IMR-90 (cell line): ENCODE measurements at regions not wholly inside any gene's neighbourhood (a gene's known extent, or its start where the extent isn't known, plus 50 kb on each side); places are given as distances from the start of the nearest gene placed in this dataset.

Experiments used
- ATAC-seq: fragments of 200-7000 bp; cut with Tn5 transposase; 2 replicates; pipeline ENCODE4 v1.9.1; 2020; ENCODE audit warnings: low read depth, mild to moderate bottlenecking, moderate library complexity
- BruUV-seq: library from RNA; stranded (reverse); fragments of 400-500 nt; replicated peaks from 2 replicates; lab custom pipeline; 2021; lab: Mats Ljungman, UMichigan
- CTCF ChIA-PET: fragments of 300-600 bp; formaldehyde crosslinking; extraction: SDS; loops from one replicate; lab custom pipeline; 2021; ENCODE audit warnings: antibody characterized with exemption; lab: Yijun Ruan, JAX
- POLR2A ChIA-PET: fragments of 300-600 bp; sonication (Branson Sonifier 250); formaldehyde crosslinking; loops from one replicate; lab custom pipeline; 2022; ENCODE audit warnings: antibody characterized with exemption; ENCODE audit not compliant: unreplicated experiment; lab: Charles Lee
- DNase-seq: peaks from one replicate; pipeline ENCODE4 v3.0.0; 2013
- H2AFZ ChIP-seq: replicated peaks from 2 replicates; pipeline ENCODE3; 2013; ENCODE audit warnings: low read length, mild to moderate bottlenecking; ENCODE audit not compliant: poor library complexity
- H2AK5ac ChIP-seq: 2 replicates; pipeline ENCODE4 v1.6.1; 2013; ENCODE audit warnings: low read depth, low read length, inconsistent platforms
- H2AK9ac ChIP-seq: replicated peaks from 2 replicates; pipeline ENCODE3; 2013; ENCODE audit warnings: mild to moderate bottlenecking, low read depth, low read length, moderate library complexity; ENCODE audit not compliant: poor library complexity
- H2BK120ac ChIP-seq: 2 replicates; pipeline ENCODE4 v1.6.1; 2013; ENCODE audit warnings: low read depth, low read length, inconsistent platforms
- H2BK15ac ChIP-seq: 3 replicates; pipeline ENCODE4 v1.6.1; 2013; ENCODE audit warnings: low read depth, low read length, inconsistent platforms
- H2BK20ac ChIP-seq: 2 replicates; pipeline ENCODE4 v1.6.1; 2013; ENCODE audit warnings: low read depth, mild to moderate bottlenecking, inconsistent platforms, low read length, moderate library complexity
- H2BK5ac ChIP-seq: 2 replicates; pipeline ENCODE4 v1.6.1; 2013; ENCODE audit warnings: mild to moderate bottlenecking, low read depth, low read length, inconsistent platforms; ENCODE audit not compliant: poor library complexity, severe bottlenecking
- H3K14ac ChIP-seq: replicated peaks from 2 replicates; pipeline ENCODE4 v1.6.1; 2013; ENCODE audit warnings: low read depth, low read length, inconsistent platforms
- H3K18ac ChIP-seq: 2 replicates; pipeline ENCODE4 v1.6.1; 2013; ENCODE audit warnings: low read depth, low read length, control low read depth
- H3K23ac ChIP-seq: 2 replicates; pipeline ENCODE4 v1.6.1; 2013; ENCODE audit warnings: low read depth, low read length, inconsistent platforms
- H3K27ac ChIP-seq: 2 replicates; pipeline ENCODE4 v1.5.1; 2013; ENCODE audit warnings: mild to moderate bottlenecking, control low read depth, low read length; ENCODE audit not compliant: insufficient read depth
- H3K27me3 ChIP-seq: 2 replicates; pipeline ENCODE4 v1.6.1; 2013; ENCODE audit warnings: low read length; ENCODE audit not compliant: control insufficient read depth, insufficient read depth
- H3K36me3 ChIP-seq: 2 replicates; pipeline ENCODE4 v1.6.1; 2013; ENCODE audit warnings: low read length, mixed read lengths; ENCODE audit not compliant: control insufficient read depth, insufficient read depth
- H3K4ac ChIP-seq: 2 replicates; pipeline ENCODE4 v1.6.1; 2013; ENCODE audit warnings: low read depth, low read length, inconsistent platforms
- H3K4me1 ChIP-seq: 2 replicates; pipeline ENCODE4 v1.6.1; 2013; ENCODE audit warnings: low read length, mixed read lengths; ENCODE audit not compliant: control insufficient read depth, insufficient read depth
- H3K4me2 ChIP-seq: 2 replicates; pipeline ENCODE4 v1.6.1; 2013; ENCODE audit warnings: low read depth, mild to moderate bottlenecking, control low read depth, low read length, moderate library complexity
- H3K4me3 ChIP-seq: 2 replicates; pipeline ENCODE4 v1.5.1; 2013; ENCODE audit warnings: low read depth, mild to moderate bottlenecking, control low read depth, low read length, moderate library complexity; ENCODE audit not compliant: insufficient read depth
- H3K56ac ChIP-seq: 2 replicates; pipeline ENCODE4 v1.6.1; 2013; ENCODE audit warnings: low read length, inconsistent platforms; ENCODE audit not compliant: insufficient read depth; ENCODE audit errors: extremely low read depth
- H3K79me1 ChIP-seq, 2 experiments: 2 replicates each; pipeline ENCODE4 v1.6.1; 2013; ENCODE audit warnings: low read length in 2 of 2, inconsistent platforms in 1 of 2, low read depth in 1 of 2
- H3K9ac ChIP-seq: 2 replicates; pipeline ENCODE4 v1.6.1; 2013; ENCODE audit warnings: low read depth, low read length, control low read depth
- H3K9me1 ChIP-seq: 2 replicates; pipeline ENCODE4 v1.6.1; 2013; ENCODE audit warnings: low read length, inconsistent platforms; ENCODE audit not compliant: insufficient read depth
- H3K9me3 ChIP-seq: 2 replicates; pipeline ENCODE4 v1.6.1; 2013; ENCODE audit warnings: low read length; ENCODE audit not compliant: control insufficient read depth, insufficient read depth
- H4K20me1 ChIP-seq: 2 replicates; pipeline ENCODE4 v1.6.1; 2013; ENCODE audit warnings: low read length, inconsistent platforms; ENCODE audit not compliant: insufficient read depth
- H4K5ac ChIP-seq: 2 replicates; pipeline ENCODE4 v1.6.1; 2013; ENCODE audit warnings: mild to moderate bottlenecking, low read depth, low read length, control low read depth
- H4K8ac ChIP-seq, 2 experiments: 2 replicates each; pipeline ENCODE4 v1.6.1; 2013; ENCODE audit warnings: low read depth in 2 of 2, low read length in 2 of 2, control low read depth in 1 of 2, inconsistent platforms in 1 of 2
- H4K91ac ChIP-seq: 2 replicates; pipeline ENCODE4 v1.6.1; 2013; ENCODE audit warnings: low read depth, low read length, inconsistent platforms; ENCODE audit not compliant: insufficient read depth
- BHLHE40 ChIP-seq: fragments of 150-350 bp; IDR thresholded peaks from 2 replicates; pipeline ENCODE4 v1.6.1; 2016; ENCODE audit warnings: mild to moderate bottlenecking, low read depth, low read length
- CEBPB ChIP-seq: IDR thresholded peaks from 2 replicates; pipeline ENCODE4 v1.6.1; 2012; ENCODE audit warnings: low read depth, low read length, improper control_type of control experiment
- CHD1 ChIP-seq: IDR thresholded peaks from 2 replicates; pipeline ENCODE4 v1.6.1; 2012; ENCODE audit warnings: low read depth, low read length, improper control_type of control experiment
- FOS ChIP-seq: fragments of 150-350 bp; IDR thresholded peaks from 2 replicates; pipeline ENCODE4 v1.6.1; 2016; ENCODE audit warnings: low read depth, low read length
- MXI1 ChIP-seq: IDR thresholded peaks from 2 replicates; pipeline ENCODE4 v1.6.1; 2012; ENCODE audit warnings: low read depth, mild to moderate bottlenecking, low read length, moderate library complexity, borderline replicate concordance
- NFE2L2 ChIP-seq: fragments of 150-350 bp; IDR thresholded peaks from 2 replicates; pipeline ENCODE4 v1.6.1; 2016; ENCODE audit warnings: low read depth, mild to moderate bottlenecking, low read length
- POLR2A ChIP-seq: IDR thresholded peaks from 2 replicates; pipeline ENCODE4 v1.6.1; 2012; ENCODE audit warnings: mild to moderate bottlenecking, low read depth, low read length
- RAD21 ChIP-seq: IDR thresholded peaks from 2 replicates; pipeline ENCODE4 v1.6.1; 2012; ENCODE audit warnings: low read length, improper control_type of control experiment
- RCOR1 ChIP-seq: IDR thresholded peaks from 2 replicates; pipeline ENCODE4 v1.6.1; 2012; ENCODE audit warnings: mild to moderate bottlenecking, low read length, improper control_type of control experiment; ENCODE audit not compliant: insufficient replicate concordance
- RFX5 ChIP-seq: IDR thresholded peaks from 2 replicates; pipeline ENCODE4 v1.8.0; 2012; ENCODE audit warnings: low read depth, mild to moderate bottlenecking, low read length, moderate library complexity
- WGBS, 2 experiments: methylation state at CpG; one replicate each; pipeline versions ENCODE4 v1.1.5 to v1.1.7; 2013; ENCODE audit warnings: missing lambda C conversion rate in 2 of 2; ENCODE audit not compliant: insufficient read length in 1 of 2; ENCODE audit errors: extremely low coverage in 2 of 2; 5-methylcytosine and 5-hydroxymethylcytosine counted together
- dilution Hi-C: fragments of 300-500 bp; cut with HindIII; formaldehyde crosslinking; loops from one replicate; pipeline ENCODE4 v1.14.3; 2018; ENCODE audit warnings: low sequenced_read_pairs; ENCODE audit not compliant: unreplicated experiment
- in situ Hi-C: fragments of 300-500 bp; cut with MboI; formaldehyde crosslinking; loops from 3 replicates; pipeline ENCODE4 v1.14.3; 2019; ENCODE audit warnings: low sequenced_read_pairs, inconsistent platforms, mixed read lengths
- intact Hi-C: fragments of 100-400 bp; cut with micrococcal nuclease; formaldehyde crosslinking; loops from 2 replicates; pipeline ENCODE4 v1.10.0; 2022
- TF ChIP-seq, protein P1 (sequence below): conservative IDR thresholded peaks from 2 replicates; pipeline ENCODE4 v1.5.1; 2012; ENCODE audit warnings: mild to moderate bottlenecking, low read depth, low read length, improper control_type of control experiment
- TF ChIP-seq, protein P2 (sequence below): fragments of 150-350 bp; IDR thresholded peaks from 2 replicates; pipeline ENCODE4 v1.6.1; 2017; ENCODE audit warnings: mild to moderate bottlenecking, antibody characterized with exemption, low read length, low read depth
- TF ChIP-seq, protein P3 (sequence below): fragments of 150-350 bp; IDR thresholded peaks from 2 replicates; pipeline ENCODE4 v1.6.1; 2016; ENCODE audit warnings: low read depth, mild to moderate bottlenecking, low read length, moderate library complexity, borderline replicate concordance

GRCh38 chr1:87584586-87584985, 255.9 kb downstream of the LMO4 start:
- Histone ChIP-seq H3K18ac (peak overlapping the region; percentile 59; the same call in 1 of the 2 replicates), H2BK120ac (no peak overlapping the region), H2BK5ac (no peak overlapping the region), H4K20me1 (no peaks in the 10 kb centered on the region), H3K9me1 (no peaks in the 10 kb centered on the region), H2BK15ac (no peak overlapping the region), H3K4ac (no peak overlapping the region), H3K36me3 (no peaks in the 10 kb centered on the region), H3K56ac (no peak overlapping the region), H3K79me1 (no peaks in the 10 kb centered on the region), H2AK5ac (no peak overlapping the region), H4K5ac (peak overlapping the region; percentile 69; the same call in 1 of the 2 replicates), H3K23ac (no peak overlapping the region), H3K14ac (no peak overlapping the region), H3K4me1 (peaks cover 6% of the 10 kb centered on the region; the same call in 1 of the 2 replicates), H4K91ac (no peak overlapping the region), H3K27me3 (no peaks in the 10 kb centered on the region), H3K9ac (no peak overlapping the region), H2BK20ac (no peak overlapping the region), H2AFZ (no peak overlapping the region), H3K4me3 (no peak overlapping the region), H4K8ac (no peak overlapping the region), H3K27ac (no peak overlapping the region), H3K4me2 (no peak overlapping the region; the same call in 1 of the 2 replicates), H2AK9ac (no peak overlapping the region), H3K9me3 (no peaks in the 10 kb centered on the region)
- no peak for ATAC-seq
- no CpG with 5 or more reads among the region's 1 CpG for WGBS, 2 experiments
- dilution Hi-C loops (no loop called here), in situ Hi-C loops (no loop called here), intact Hi-C loops (loop anchor here (10.0 kb wide), 1 partner anchor 250 kb away; no protein-coding TSS in a partner anchor)
- TF ChIP-seq, protein P1, sequence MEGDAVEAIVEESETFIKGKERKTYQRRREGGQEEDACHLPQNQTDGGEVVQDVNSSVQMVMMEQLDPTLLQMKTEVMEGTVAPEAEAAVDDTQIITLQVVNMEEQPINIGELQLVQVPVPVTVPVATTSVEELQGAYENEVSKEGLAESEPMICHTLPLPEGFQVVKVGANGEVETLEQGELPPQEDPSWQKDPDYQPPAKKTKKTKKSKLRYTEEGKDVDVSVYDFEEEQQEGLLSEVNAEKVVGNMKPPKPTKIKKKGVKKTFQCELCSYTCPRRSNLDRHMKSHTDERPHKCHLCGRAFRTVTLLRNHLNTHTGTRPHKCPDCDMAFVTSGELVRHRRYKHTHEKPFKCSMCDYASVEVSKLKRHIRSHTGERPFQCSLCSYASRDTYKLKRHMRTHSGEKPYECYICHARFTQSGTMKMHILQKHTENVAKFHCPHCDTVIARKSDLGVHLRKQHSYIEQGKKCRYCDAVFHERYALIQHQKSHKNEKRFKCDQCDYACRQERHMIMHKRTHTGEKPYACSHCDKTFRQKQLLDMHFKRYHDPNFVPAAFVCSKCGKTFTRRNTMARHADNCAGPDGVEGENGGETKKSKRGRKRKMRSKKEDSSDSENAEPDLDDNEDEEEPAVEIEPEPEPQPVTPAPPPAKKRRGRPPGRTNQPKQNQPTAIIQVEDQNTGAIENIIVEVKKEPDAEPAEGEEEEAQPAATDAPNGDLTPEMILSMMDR = no peak
- TF ChIP-seq BHLHE40 (no peak), POLR2A (no peak), RFX5 (no peak), FOS (no peak), NFE2L2 (no peak), RCOR1 (no peak), CEBPB (no peak), RAD21 (no peak), MXI1 (no peak), CHD1 (no peak)
- TF ChIP-seq, protein P2, sequence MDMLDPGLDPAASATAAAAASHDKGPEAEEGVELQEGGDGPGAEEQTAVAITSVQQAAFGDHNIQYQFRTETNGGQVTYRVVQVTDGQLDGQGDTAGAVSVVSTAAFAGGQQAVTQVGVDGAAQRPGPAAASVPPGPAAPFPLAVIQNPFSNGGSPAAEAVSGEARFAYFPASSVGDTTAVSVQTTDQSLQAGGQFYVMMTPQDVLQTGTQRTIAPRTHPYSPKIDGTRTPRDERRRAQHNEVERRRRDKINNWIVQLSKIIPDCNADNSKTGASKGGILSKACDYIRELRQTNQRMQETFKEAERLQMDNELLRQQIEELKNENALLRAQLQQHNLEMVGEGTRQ = no peak
- TF ChIP-seq, protein P3, sequence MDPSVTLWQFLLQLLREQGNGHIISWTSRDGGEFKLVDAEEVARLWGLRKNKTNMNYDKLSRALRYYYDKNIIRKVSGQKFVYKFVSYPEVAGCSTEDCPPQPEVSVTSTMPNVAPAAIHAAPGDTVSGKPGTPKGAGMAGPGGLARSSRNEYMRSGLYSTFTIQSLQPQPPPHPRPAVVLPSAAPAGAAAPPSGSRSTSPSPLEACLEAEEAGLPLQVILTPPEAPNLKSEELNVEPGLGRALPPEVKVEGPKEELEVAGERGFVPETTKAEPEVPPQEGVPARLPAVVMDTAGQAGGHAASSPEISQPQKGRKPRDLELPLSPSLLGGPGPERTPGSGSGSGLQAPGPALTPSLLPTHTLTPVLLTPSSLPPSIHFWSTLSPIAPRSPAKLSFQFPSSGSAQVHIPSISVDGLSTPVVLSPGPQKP = no peak
- ChIA-PET POLR2A (no interaction called here), CTCF (interaction anchor here (0.6 to 1.2 kb wide), 3 partner anchors 8 to 239 kb away, joined by 3 read pairs; no protein-coding TSS in a partner anchor)
- no peak for DNase-seq
- BruUV-seq = no TSS peak
